NCI-H345 (cell line): ENCODE measurements at regions not wholly inside any gene's neighbourhood (a gene's known extent, or its start where the extent isn't known, plus 50 kb on each side); places are given as distances from the start of the nearest gene placed in this dataset.

ENCODE experiments used
- DNase-seq: peaks from one replicate; lab custom pipeline; 2025; lab: John Stamatoyannopoulos, UW

DNA sequence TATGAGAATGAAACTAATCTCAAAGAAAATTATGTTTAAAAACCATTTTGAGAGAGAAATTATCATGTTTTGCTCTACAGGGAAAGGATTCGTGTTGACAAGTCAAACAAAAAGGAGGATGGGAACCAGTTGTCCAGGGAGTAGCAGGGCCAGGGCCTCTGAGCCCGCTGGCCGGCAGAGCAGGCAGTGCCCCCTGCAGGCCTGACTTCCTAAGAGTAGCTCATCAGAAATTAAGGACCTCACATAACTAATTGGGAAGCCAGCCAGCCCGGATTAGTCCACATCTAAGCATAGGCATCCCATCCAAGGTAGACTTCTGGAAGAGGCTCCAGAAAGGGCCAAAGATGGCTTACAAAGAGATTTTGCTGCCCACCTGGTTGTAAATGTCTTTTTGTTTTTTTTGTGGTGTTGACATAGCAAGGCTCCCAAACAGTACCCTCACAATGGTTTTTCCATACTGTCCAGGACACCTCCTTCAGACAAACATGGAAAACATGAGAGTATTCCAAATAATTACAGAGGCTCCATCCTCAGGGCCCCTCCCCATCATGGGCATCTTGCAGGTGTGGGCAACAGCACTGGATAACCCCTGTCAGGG, 241.2 kb upstream of the TANK start:
- no peak for DNase-seq

DNA sequence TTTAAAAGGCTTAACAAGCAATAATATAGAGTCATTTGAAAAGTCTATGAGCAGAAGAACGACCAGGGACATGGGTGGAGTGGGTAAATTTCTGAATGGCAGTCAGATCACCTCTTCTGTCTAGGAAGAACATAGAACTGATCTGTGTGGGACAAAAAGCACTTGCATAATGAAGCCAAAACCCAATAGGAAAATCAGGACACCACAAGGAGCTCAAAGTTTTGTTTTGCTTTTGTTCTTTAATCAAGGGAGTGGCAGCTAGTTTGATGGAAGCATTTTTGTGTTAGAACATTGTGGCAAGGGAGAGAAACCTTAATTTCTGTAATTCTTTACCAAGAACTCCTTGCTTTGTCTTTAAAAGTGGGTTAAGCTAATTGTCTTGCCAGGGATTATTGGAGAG, 240.2 kb upstream of the TANK start:
- no peak for DNase-seq

DNA sequence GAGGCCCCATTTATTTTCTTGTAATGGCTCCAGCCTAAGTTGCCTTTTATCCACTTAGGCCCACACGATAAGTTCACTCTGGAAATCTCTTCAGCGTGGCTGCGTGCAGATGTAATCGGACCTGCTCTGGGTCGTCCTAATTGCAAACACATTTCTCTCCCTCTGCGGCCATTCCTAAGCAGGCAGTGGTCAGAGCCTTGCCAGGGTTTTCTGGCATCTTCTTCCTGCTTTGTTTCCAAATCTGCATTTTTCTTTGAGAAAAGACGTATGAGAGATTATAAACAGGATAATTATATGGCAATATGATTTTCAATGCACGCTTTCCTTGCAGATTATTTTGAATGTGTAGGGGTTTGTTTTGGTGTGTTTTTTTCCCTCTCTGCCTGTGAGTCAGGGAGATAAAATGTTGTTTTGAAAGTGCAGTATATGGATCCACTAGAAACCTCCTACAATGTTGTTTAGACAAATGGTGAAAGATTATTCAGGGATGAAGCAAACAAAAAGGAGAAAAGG, 239.4 kb upstream of the TANK start:
- no peak for DNase-seq

GRCh38 chr2:160921386-160921964, 238.8 kb upstream of the TANK start:
- no peak for DNase-seq

DNA sequence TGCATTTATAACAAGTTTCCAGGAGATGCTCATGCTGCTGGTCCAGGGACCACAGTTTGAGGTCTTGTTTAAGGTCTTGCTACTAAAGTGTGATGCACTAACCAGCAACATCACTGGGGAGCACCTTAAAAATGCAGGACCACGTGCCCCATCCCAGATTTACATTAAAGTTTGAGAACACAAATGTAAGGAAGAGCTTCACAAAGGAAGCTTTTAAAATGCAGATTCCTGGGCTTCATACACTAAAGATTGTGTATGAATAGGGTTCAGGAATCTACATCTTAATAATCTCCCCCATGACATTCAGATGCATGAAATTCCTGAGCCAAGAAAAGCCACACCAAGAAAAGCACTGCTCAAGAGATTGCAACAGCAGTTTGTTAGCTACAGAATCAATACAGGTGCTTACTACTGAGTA, 235.3 kb upstream of the TANK start:
- no peak for DNase-seq

GRCh38 chr2:160925956-160926355, 234.3 kb upstream of the TANK start:
- DNase-seq, result no peak

DNA sequence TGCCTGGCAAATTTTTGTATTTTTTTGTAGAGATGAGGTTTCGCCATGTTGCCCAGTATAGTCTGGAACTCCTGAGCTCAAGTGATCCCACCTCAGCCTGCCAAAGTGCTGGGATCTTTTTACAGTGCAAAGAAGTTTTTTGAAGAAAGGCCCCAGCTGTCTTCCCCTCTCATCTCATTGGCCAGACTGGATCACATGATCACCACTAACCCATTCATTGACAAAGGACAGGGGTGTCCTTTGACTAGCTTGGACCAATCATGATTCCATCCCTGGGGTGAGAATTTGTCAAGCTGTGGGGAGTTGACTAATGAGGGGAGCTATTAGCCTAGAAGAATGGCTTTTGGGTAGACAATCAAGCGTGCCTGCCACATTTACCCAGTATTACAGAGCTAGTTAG, 232.9 kb upstream of the TANK start:
- no peak for DNase-seq

- DNase-seq, result no peak
These were observed 231.3 kb upstream of the TANK start for GRCh38 chr2:160928854-160929301.

DNA sequence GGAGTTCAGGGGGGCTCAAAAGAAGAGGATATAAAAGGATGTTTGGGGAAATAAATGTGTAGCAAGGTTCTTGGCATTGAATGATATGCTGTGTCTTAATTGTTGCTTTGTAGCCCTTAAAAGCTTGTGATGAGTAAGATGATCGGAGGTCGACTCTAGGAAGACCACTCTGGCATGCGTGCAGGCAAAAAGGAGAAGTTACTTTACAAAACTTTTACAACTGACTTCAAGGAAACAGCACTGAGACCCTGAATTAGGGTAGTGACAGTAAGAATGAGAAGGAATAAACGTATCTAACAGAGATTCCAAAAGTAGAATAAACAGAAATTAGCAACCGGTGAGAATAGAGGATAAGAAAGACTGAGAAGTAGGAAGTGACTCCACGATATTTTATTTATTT, 228.7 kb upstream of the TANK start:
- no peak for DNase-seq

DNA sequence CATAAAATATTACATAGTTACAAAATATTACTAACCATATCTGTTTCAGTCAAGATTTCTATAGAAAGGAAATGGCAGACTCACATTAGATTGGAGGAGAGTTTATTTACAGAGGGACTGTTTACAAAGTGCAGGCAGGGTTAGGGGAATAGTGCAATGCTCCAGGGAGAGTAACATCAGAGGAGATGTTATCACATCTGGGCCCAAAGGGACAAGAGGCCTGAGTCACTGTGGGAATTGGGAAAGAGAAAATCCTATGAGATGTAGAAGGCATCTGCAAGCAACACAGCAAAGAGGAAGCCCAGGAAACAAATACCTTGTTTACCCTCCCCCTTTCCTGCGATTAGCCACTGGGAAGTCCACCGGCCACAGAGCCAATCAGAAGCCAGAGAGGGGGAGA, 227.3 kb upstream of the TANK start:
- no peak for DNase-seq

- DNase-seq, result no peak
These were observed 226.0 kb upstream of the TANK start for GRCh38 chr2:160934263-160934662.

GRCh38 chr2:160934991-160935390, 225.2 kb upstream of the TANK start:
- no peak for DNase-seq

DNA sequence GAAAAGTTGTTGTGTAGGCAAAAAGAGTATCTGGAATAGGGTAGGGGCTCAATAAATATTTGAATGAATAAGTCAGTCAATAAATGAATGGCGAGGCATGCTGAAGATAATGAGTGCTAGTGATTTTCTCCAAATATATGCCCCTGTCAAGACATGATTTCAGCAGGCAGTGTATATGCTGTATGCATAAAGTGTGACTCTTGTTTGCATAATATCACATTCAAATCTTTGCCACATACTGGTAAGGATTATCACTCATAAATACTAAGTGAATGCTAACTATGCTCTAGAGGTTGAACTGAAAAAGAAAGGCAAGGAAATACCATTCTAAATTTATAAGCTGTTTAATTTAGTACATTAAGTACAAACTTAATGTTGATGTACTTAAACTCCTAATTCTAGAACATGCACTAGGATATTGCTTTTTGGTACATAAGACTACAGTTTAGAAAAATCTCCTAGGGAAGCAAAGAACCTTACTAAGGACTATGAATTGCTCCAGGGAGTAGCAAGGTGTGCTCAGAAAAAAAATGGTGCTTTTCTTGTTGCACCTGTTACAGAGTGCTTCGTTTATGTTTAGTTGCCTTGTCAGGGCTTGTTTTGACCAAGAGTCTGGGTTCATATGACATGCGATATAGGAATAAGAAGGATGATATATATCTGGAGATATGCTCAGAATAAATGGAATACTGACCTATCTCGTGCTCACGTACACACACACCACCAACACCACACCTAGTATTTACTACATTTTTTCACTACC, 224.0 kb upstream of the TANK start:
- DNase-seq, result no peak

- no peak for DNase-seq
These were observed 220.0 kb upstream of the TANK start for GRCh38 chr2:160940271-160940670.

DNA sequence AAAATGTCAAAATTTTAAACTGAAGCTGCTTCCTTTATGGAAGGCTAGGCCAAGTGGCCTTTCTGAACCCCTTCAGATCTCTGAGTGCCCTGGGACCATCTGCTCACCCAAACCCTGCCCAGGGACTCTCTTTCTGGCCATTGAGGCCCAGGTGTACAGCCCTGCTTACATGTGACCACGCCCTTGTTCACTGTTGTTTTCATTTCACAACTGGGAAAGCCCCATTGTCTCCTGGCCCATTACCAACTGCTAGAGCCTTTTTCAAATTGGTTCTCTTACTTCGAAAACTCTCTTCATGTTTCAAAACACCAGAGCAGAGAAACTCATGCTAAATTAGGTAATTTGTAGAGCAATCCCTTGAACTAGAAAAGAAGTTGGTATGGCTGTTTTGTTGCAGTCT, 219.5 kb upstream of the TANK start:
- no peak for DNase-seq

DNA sequence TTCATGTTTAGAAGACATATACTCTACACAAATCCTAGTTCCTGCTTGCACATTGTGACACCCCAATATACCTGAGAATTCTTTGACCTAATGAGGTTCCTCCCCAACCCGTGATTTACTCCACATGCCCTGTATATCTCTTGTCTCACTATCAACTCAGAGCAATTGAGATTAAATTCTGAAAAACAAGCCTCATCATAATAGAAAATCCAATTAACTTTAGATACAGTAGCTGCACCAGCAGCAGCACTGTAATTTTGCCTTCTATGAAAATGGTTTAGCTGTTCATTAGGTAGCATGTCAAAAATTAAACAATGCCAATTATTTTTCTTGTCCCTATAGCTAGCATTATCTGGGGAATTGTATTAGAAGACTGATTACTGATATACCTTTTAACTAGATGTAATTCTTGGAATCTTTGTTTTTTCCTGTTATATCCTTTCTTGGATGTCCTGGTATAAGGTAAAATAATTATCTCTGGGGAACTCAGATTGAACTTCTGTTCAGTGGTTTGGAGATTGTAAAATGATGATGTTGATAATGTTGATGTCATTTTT, 218.9 kb upstream of the TANK start:
- no peak for DNase-seq

DNA sequence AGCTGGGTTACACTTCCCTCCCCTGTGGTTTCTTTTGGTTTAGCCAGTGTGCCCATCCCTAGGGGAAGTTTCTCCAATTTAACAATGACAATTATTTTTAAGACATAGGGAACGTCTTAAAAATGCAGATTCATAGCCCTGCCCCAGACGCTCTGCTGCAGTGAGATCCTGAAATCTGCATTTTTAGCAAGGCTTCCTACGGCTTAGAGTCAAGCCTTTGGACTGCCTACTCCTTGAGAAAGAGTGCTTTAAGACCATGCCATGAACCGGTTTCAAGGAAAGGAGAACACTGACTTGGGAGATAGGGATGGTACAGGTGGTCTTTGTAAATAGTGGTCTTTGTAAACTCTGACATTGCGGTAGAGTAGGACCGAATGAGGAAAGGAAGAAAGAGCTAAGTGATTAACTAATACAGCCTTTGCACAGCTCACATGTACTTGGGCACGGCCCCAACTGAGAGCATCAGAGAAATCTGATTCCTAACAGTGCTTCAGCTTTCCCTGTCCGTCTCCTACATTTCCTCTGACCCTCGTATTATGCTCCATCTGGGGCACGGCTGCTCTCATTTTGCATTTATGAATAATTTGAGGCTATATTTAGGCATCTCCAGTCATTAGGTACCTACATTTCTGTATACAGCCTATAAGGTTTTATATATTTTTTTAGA, 217.6 kb upstream of the TANK start:
- no peak for DNase-seq

DNA sequence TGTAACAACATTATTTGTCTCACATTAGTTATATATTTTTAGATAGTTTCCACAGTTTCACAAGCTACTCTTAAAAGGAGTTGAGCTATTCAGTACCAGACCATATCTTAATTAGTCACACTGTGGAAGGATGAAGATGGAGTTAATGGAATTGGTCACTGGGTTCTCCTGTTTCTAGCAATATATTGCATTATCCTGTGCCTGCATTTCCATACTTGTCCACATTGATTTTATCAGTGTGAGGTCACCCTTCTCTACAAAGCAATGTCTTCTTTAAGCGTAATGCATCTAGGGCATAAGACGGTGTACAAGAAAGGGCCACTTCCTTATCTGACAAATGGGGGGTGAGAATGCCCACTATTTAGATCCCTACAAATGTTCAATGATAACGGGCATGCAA, 216.8 kb upstream of the TANK start:
- no peak for DNase-seq

GRCh38 chr2:160952464-160953254, 207.6 kb upstream of the TANK start:
- DNase-seq, result no peak

DNA sequence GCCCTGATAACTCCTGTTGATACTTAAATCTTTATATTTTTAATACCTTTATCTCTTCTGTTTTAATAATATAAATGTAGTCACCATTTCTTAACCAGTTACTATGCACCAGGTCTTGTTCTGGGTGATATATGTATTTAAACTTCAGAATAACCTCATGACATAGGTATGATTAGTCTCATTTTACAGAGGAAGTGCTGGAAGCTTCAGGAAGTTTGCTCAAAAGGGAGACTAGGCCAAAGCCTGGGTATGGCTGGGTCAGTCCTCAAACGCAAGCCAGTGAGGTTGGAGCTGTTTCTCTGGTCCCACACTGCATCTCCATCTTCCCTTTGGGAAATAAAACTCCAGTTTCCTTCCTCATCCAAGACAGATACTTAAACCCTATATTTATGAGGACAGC, 204.7 kb upstream of the TANK start:
- DNase-seq, result no peak

DNA sequence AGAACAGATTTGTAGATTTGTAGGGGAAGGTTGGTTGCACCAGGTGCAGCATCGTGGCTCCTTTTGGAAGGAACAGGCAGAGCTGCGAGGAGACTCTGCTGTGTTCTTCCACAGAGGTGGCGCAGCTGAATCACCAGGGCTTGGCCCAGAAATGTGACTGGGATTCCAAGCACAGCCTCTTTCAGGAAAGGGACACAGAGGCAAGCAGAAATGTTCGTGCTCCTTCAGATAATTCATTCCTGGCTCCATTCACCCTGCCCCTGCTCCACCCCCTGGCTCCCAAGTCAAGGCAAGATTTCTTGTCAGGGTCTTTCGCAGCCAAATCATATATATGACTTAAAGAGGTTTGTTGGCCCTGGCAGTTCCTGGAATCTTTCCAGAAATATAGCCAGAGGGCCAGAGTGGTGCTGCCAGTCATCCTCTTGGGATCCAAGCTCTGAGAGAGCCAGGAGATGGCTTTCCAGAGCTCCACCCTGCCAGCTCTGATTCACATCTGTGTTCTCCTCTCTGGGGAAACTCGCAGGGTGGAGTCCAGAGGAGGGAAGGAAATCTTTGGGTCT, 203.9 kb upstream of the TANK start:
- no peak for DNase-seq
